GM06990 (cell line): ENCODE measurements at regions not wholly inside any gene's neighbourhood (a gene's known extent, or its start where the extent isn't known, plus 50 kb on each side); places are given as distances from the start of the nearest gene placed in this dataset.

Experiments used
- DNase-seq: peaks from one replicate; pipeline ENCODE4 v3.0.0-alpha.2; 2011; ENCODE audit not compliant: insufficient read length; ENCODE audit errors: extremely low read depth
- H3K27me3 ChIP-seq: replicated peaks from 2 replicates; pipeline ENCODE4 v1.6.0; 2011; ENCODE audit warnings: low read length; ENCODE audit not compliant: control insufficient read depth, insufficient read depth
- H3K36me3 ChIP-seq: 2 replicates; pipeline ENCODE4 v1.5.1; 2011; ENCODE audit warnings: low read length; ENCODE audit not compliant: control insufficient read depth, insufficient read depth
- H3K4me3 ChIP-seq: replicated peaks from 2 replicates; pipeline ENCODE4 v1.5.1; 2011; ENCODE audit warnings: low read depth, mild to moderate bottlenecking, control low read depth, low read length
- TF ChIP-seq, protein P1 (sequence below): IDR thresholded peaks from 2 replicates; pipeline ENCODE4 v1.5.1; 2011; ENCODE audit warnings: low read length, control low read depth, mild to moderate bottlenecking, inconsistent platforms; ENCODE audit not compliant: insufficient read depth, poor library complexity, severe bottlenecking

GRCh38 chr14:71533800-71534199 is 398.4 kb upstream of the RGS6 start:
- DNase-seq = no peak
- Histone ChIP-seq H3K27me3 (no peaks in the 10 kb centered on the region), H3K4me3 (no peak overlapping the region), H3K36me3 (peaks cover 5% of the 10 kb centered on the region)
- TF ChIP-seq, protein P1, sequence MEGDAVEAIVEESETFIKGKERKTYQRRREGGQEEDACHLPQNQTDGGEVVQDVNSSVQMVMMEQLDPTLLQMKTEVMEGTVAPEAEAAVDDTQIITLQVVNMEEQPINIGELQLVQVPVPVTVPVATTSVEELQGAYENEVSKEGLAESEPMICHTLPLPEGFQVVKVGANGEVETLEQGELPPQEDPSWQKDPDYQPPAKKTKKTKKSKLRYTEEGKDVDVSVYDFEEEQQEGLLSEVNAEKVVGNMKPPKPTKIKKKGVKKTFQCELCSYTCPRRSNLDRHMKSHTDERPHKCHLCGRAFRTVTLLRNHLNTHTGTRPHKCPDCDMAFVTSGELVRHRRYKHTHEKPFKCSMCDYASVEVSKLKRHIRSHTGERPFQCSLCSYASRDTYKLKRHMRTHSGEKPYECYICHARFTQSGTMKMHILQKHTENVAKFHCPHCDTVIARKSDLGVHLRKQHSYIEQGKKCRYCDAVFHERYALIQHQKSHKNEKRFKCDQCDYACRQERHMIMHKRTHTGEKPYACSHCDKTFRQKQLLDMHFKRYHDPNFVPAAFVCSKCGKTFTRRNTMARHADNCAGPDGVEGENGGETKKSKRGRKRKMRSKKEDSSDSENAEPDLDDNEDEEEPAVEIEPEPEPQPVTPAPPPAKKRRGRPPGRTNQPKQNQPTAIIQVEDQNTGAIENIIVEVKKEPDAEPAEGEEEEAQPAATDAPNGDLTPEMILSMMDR = no peak

DNA sequence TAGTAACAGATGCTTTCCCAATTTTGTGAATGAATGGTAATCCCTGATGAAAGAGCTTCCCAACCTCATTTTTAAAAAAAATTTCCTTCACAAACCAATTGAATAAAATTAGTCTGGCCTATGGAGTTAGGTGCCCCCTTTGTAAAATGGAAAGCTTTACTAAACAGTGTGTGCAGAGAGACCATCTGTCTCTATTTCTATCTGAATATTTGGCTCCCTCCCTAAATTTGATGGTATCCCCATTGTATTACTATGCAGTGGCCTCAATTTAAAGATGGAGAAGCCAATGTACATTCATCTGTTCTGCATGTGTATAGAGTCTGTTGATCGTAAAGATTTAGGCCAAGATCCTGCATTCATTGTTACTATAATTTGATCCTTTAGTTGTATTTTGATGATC is 397.7 kb upstream of the RGS6 start:
- TF ChIP-seq, protein P1 = no peak
- Histone ChIP-seq H3K4me3 (no peak overlapping the region), H3K36me3 (peaks cover 5% of the 10 kb centered on the region), H3K27me3 (no peaks in the 10 kb centered on the region)
- no peak for DNase-seq

DNA sequence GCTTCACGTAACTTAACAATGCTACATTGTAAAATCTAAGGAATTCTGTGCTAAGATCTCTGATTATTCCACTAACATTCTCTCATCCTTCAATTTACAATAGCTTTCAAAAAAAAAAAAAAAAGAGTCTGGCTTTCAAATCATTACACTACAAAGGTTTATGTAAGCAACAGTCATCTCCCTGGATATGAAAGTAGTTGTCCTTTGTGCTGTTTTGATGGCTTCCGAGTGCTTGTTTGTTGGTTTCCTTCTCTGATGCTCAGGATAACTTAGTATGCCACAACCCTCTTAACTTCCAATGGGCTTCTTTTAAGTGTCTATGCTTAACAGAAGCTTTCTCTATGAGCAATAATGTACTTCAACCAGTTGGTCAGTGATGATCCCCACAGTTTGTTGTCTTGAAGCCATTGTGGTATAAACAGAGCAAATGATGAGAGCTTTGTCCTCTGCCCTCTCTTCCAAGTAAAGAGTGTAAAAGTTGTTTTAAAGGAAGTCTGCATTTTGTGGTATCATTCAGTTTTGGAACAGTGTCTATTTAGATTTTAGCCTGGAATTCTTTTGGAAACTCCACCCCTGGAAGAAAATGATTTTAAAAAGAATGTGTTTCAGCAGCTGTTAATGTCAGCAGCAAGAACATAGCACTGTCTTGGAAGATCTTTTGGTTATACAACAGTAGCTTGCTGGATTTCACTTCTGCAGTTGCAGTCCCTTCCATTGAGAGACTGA is 396.1 kb upstream of the RGS6 start:
- no peaks in the 10 kb centered on the region for H3K36me3 ChIP-seq
- H3K4me3 ChIP-seq = no peak overlapping the region
- no peaks in the 10 kb centered on the region for H3K27me3 ChIP-seq
- TF ChIP-seq, protein P1 = no peak
- DNase-seq = no peak

DNA sequence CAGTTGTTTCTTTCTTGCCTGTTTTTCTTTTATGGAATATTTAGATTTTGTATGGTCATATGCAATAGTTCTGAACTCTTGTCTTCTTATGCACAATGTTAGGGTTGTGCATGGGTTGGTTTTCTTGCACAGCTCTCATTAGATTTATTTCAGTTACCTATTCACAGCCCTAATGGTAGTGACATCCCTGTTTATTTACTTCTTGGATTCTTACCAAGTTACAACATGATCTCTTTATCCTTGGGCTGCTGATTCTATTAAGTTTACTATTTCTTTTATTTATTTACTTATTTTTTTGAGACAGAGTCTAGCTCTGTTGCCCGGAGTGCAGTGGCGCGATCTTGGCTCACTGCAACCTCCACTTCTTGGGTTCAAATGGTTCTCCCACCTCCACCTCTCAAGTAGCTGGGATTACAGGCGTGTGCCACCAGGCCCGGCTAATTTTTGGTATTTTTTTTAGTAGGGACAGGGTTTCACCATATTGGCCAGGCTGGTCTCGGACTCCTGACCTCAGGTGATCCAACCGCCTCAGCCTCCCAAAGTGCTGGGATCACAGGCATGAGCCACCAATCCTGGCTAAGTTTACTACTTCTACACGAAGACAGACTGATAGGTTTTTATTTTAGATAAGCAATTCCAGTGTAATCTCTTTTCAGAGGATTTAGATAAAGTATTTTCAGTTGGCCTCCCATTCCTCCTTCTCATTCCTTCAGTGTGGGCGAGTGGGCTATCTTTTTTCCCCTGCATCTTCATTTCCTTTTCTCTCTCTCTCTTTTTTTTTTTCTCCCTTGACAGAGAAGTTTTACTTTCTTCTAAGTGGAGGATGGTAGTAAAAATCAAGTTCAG is 395.1 kb upstream of the RGS6 start:
- DNase-seq = no peak
- H3K36me3 ChIP-seq = no peaks in the 10 kb centered on the region
- no peaks in the 10 kb centered on the region for H3K27me3 ChIP-seq
- TF ChIP-seq, protein P1 = no peak
- no peak overlapping the region for H3K4me3 ChIP-seq

- TF ChIP-seq, protein P1 = no peak
- Histone ChIP-seq H3K4me3 (no peak overlapping the region), H3K27me3 (no peaks in the 10 kb centered on the region), H3K36me3 (no peaks in the 10 kb centered on the region)
- DNase-seq = no peak
These were observed 393.9 kb upstream of the RGS6 start for GRCh38 chr14:71538288-71538687.
